Hematopoietic multipotent progenitor cell (in vitro differentiated cells): ENCODE measurements at regions not wholly inside any gene's neighbourhood (a gene's known extent, or its start where the extent isn't known, plus 50 kb on each side); places are given as distances from the start of the nearest gene placed in this dataset.
"Not testable (repeated sequence)": the region's sequence is repeated elsewhere in the genome, so short reads cannot be mapped to it uniquely, and the experiment has no call there.

Experiments
- DNase-seq, 3 donors: peaks; one replicate each; pipeline ENCODE4 v3.0.0-alpha.2; 2011 to 2015; ENCODE audit warnings: low read depth in 2 of 3, low spot score in 2 of 3

DNA sequence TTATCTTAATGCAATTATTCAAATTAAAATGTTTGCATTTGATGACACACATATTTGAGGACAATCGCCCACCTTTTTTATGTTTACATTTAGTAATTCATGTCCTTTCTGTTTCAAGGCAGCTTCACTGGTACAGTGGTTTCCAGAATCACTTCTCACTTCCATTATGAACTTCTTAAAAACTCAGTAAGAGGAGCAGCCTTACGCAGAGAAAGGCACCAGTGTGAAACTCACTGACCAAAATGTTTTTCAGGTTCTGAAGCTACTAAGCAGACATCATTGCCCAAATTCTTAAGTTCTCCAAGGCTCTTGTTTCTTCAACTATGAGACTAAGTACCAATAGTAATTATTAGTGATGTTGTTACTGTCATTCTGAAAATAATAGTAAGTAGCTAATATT lies 353.1 kb upstream of the CXADR start:
- DNase-seq, result no peak

DNA sequence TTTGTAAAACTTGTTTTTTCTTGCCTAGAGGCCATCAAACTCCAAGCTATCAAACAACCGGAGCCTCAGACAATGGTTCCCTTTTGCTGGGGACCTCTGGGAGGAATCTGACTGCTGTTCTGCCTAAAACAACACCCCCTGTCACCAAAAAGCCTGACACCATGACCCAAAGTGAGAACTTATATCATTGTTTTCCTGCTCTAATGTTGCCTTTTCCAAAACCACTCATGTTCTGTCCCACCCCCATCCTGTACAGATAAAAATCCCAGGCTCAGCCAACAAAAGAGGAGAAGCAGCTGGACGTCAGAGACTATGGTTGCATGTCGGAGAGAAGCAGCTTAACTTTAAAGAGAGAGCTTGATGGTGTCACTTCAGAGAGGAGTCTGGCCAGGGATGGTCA lies 327.2 kb upstream of the CXADR start:
- no peak for DNase-seq

DNA sequence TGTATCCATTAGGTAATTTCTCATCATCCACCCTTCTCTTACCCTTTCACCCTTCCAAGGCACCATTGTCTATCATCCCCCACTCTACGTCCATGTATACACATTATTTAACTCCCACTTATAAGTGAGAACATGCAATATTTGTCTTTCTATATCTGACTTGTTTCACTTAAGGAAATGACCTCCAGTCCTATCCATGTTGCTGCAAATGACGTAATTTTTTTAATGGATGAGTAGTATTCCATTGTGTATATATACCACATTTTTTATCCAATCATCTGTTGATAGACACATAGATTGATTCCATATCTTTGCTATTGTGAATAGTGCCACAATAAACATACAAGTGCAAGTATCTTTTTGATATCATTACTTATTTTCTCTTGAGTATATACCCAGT lies 322.9 kb upstream of the CXADR start:
- DNase-seq, result no peak

DNA sequence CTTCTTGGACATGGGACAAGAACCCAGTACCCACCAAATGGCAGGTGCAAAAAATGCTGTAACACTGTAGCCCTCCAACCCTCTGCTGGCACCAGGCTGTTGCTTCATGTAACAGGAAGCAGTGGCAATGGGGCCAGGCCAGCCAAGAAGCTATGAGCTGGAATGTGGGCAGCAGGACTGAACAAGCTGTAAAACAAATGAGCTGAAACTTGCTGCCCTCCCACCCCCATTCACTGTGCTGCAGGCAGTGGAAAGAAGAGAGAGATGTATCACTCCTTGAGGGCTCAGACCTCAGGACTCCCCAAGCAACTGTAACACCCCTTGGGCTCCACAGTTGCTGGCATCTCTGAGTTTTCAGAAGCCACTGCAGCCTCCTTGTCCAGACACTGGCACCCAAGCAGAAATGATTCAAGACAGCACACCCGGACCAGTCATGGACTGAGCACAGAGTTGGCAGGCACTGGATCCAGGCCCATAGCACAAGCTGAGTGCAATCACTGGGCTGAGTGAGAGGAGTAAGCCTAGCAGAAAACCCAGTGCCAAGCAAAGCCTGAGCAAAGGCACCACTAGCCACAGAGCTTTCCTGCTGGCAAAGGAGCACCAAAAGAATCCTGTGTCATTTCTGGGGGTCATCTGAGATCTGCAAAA lies 321.4 kb upstream of the CXADR start:
- no peak for DNase-seq

DNA sequence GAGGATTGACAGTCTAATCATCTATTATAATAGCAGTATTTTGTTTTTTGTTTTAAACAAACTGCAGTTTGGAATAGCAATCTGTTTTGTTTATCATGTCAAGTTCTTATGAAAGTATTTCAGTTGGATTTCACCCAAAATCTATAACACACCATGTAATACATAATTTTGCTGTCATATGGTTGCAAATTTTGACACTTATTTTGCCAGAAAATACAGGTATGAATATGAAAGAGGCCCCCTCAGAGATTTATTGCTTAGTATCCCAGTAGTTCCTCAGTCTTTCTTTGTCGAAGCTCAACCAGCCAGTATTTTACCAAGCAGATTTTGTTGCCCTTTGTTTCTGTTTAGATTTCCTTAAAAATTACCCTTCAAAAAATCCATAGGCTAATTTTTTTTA lies 317.5 kb upstream of the CXADR start:
- DNase-seq, result no peak

DNA sequence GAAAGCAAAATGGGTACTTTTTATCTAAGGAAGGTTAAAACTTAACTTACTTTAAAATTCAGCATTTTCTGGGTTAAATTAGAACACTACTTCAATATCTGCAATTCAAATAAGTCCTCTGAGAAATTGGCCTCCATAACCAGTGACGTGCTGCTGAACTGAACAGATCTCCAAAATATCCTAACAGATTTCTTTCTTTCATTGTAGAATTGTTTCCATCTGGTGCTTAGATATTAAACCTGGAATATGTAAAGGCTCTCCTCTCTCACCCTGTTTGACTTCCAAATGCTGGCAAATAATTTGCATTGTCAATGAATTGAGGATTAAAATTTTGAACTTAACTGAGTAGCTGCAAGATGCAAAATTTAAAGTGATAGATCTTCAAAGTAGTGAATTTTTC lies 316.9 kb upstream of the CXADR start:
- no peak for DNase-seq

DNA sequence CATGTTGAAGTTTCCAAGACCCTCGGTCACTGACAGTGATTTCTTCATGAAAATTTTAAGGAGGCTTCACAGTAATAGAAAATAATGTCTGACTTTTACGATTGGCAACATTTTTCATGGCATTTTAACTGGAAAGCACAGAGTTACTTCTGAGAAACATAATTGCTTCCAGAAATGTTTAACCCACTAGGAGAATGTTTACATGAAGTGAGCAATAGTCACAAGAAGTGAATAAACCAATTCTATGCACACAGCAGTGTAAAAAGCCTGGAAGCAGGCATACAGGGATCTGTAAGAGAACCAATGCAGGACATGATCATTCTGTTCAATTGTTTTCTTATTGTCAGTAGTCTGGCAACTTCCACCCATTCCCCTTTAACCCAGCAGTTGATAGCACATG lies 316.2 kb upstream of the CXADR start:
- DNase-seq, result no peak

DNA sequence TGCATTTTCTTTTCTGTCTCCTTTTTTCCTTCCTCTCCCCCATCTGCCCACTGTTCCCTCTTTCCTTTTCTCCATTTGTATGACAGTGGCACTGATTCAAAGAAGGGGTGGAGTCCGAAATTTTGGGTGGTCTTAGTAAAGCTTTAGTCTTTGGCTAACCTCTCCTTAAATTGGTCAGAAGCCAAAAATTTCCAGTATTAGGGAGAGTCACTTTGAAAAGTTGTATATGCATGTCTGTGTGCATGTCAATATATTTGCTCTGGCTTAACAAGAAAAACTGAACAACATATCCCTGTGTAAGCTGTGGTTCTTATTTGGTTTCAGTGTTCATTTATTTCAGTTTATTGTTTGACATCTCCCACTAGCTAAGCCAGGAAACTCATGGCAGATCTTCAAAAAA lies 314.8 kb upstream of the CXADR start:
- DNase-seq, result no peak

DNA sequence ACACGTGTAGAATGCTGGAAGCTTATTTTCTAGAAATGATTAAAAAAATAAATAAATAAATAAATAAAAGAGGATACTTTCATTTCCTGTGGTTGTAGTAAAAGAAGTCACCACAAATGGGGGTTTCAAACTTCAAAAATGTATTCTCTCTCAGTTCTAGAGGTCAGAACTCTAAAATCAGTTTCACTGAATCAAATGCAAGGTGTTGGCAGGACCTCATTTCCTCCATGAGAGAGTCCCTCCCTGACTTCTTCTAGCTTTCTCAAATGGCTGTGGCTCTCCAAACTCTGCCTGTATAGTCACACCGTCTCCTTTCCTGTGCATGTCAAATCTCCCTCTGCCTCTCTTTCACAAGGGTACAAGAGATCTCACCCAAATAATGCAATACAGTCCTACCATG lies 312.6 kb upstream of the CXADR start:
- DNase-seq, result no peak

DNA sequence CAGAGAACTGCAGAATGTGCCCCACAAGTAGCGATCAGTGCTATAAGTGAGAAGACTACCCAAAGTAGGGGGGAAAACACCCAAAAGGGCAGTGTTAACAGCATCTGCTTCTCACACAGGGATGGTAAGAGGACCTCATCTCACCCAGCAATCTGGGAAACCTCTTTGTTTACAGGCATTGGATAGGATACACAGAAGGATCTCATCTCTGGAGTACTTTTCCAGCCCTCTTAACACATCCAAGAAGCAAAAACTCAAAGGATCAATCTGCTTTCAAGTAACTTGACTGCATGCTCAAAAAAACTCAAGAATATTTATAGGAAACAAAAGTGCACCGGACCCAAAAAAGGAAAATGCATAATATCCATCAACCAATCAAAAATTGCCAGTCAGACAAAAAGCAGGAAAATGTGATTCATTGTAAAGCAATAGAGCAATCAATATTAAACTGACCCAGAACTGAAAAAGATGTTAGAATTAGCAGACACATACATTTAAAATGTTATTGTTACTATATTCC lies 311.0 kb upstream of the CXADR start:
- DNase-seq, result no peak

DNA sequence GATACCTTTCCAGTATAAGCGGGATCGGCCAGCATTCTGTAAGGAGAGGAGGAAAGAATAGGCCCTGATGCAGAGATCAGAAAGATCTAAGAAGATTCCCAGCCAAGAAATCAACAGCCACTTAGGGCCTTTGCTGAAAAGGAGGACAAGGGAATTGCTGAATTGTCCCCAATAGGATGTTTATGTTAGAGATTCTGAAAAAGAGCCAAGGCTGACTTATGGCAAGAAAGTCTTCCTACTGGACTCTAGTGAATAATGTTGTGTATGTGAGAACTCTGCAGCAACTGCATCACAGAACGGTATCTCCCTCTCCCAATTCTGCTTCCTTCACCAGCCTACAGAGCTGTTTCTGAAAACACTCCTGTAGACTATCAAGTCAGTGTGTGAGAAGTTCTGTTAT lies 298.0 kb upstream of the CXADR start:
- no peak for DNase-seq

DNA sequence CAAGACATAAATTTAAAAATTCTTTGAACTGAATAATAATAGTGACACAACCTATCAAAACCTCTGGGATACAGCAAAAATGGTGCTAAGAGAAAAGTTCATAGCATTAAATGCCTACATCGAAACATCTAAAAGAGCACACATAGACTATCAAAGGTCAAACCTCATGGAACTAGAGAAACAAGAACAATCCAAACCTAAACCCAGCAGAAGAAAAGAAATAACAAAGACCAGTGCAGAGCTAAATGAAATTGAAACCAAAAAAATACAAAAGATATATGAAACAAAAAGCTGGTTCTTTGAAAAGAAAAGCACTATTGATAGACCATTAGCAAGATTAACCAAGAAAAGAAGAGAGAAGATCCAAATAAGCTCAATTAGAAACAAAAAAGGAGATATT lies 293.8 kb upstream of the CXADR start:
- not testable (repeated sequence) for DNase-seq

DNA sequence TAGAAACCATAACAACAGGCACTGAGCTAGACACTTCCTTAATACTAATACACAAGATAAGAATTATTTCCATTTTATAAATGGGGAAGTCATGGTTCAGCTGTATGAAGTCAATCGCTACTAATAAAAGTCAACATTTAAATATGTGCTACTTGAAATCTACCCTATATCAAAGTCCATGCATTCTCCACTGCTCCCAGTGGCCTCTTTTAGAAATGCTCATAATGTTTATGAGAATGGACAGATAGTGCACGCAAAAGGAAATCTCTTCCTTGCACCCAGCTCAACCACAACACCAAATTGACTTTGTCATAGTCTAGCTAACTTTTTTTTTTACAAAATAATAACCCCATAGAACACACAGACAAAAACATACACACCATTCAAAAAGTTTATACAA lies 281.7 kb upstream of the CXADR start:
- DNase-seq, result no peak

DNA sequence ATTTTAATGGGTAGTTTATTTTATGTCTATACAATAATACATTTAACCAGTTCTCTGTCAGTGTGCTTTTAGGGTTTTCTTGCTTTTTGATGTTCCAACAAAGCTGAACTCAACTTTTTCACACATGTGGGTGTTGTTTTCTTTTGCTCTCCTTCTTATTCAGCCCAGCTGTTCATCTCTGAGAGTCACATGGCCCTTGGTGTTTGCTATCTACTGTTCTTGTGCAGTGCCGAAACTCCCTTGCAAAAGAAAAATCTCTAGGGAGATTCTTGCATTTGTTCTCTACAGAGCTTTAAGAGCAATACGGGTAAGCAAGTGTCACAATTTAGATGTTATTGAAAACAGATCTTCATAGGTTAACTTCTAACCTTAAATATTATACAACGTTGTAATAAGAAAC lies 281.1 kb upstream of the CXADR start:
- DNase-seq, result no peak

DNA sequence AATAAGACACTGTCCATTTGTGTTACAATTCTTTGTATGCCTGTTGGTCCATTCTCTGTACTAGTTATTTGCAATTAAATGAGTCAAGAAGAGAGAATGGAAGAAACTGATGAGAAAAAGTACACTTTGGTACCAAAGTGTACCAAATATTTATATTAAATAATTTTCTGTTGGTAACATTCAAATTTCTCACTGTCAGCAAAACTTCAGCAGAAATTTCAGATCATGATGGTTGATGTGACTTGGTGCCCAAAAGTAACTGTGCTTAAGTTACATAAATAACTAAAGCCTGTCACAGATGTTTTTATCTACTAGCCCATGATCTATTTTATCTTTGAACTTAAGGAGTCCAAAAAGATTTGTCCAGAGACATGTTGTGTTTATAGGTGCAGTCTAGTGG lies 274.4 kb upstream of the CXADR start:
- no peak for DNase-seq

DNA sequence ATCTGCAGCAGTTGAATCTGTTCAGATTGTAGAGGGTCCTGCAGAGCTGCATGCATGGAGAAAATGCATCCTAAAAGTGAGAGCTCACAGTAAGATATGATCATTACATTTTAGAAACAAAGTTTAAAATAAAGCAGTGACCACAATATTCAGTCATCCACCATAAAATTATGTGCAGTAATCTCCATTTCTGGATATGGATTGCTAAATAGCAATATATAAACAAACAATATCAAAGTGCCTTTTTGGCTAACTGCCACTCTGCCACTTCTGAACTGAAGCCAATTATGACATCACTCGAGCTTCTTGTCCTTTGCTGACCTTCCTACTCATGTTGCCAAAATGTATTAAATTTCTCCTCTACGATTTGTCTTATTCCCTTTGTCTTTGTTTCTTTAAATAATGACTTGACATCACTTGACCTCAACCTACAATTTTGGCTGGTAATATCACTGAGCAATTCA lies 262.0 kb upstream of the CXADR start:
- DNase-seq, result no peak

DNA sequence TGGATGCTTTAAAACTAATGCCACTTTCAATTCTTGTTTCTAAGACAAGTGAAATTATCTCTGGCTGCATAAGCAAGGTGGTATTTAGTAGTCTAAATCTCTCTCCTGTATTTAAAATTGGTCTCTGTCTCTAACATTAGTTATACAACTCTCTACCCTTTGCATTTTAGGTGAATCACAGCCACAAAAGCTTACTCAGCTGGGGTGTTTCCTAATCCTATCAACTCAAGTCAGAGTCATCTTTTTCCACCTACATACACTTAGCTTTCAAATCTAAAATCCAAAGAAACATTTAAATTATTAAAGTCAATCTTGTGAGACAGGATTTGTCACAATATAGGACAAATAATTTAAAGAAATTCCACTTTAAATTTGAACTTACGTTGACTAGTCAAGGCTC lies 255.1 kb upstream of the CXADR start:
- DNase-seq, result no peak

DNA sequence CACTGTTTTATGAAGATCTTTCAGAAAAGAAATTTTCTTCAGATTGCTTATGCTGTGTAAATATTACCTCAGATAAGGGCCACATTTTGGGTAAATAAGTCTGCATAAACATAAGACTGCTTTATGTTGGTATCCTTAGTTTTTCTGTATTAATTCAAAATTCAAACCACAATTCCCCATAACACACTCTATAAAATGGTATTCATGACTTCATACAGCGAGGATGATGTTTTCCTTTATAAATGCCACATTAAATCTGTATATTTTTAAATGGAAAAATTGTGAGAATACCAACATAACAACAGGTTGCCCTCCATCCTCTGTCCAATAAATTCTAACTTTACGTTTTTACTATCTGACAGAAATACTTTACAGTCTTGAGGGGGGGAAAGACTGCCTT lies 248.7 kb upstream of the CXADR start:
- DNase-seq, result no peak

DNA sequence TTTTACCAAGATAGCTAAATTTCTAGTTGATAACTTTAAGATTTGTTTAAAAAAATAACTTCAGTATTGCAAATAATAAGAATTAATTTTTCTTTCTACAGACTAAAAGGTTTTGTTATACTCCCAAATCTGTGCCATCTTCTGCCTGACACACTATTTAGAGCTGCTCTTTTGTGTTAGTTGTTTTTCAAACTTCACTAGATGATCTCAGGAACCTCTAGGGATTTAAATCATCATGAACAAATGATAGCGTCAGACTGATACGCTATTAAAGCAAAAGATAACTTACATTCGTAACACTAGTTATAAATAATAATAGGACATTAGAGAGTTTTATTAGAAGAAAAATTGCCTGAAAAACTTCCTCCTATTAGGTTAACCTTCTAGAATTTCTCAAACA lies 243.1 kb upstream of the CXADR start:
- no peak for DNase-seq

DNA sequence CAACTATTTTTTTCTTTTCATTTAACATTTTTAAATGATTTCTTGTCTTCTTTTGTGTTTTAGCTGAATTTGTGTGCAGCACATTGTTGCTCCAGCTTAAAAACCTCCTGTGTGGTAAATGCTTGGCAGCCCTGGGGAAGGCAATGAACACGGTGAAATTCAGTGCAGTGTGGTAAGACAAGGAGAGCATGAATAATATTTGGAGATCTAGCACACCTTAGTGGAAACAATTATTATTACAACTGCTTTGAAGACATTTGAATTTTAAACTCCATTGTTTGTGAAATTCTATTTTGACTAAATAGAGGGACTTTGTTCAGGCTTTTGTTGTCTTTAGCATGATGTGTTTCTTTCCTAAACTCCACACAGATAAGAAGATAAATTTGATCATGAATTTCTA lies 242.6 kb upstream of the CXADR start:
- DNase-seq, result peak in 2 of 3 donors; percentile 5 to 56

DNA sequence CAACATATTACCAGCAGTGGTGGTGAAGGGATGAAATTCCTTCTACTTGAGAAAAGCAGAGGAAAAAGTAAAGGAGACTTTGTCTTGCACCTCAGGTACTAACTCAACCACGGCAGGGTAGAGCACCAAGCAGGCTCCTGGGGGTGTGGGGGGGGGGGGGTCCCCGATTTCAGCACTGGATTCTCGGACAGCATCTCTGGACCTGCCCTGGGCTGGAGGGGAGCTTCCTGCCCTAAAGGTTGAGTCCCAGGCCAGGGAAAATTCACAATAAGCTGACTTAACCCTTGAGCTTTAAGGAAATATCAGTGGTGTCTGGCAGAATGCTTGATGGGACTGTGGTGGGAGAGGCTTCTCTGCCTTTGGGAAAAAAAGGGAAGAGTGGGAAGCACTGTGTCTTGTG lies 233.2 kb upstream of the CXADR start:
- DNase-seq, result no peak

DNA sequence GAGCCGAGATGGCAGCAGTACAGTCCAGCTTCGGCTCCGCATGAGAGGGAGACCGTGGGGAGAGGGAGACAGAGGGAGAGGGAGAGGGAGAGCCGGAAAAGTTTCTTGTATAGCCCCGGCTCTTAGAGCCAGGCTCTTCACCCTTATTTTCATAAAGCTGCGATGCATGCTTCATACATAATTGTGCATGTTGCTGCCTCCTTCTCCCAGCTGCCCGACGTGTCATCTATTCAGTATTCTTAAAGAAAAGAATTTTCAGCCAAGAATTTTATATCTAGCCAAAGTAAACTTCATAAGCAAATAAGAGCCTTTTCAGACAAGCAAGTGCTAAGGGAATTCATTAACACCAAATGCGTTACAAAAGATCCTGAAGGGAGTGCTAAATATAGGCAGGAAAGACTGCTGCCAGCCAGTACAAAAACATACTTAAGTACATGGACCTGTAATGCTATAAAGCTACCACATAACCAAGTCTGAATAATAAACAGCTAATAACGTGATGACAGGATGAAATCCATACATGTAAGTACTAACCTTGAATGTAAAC lies 219.8 kb upstream of the CXADR start:
- not testable (repeated sequence) for DNase-seq

DNA sequence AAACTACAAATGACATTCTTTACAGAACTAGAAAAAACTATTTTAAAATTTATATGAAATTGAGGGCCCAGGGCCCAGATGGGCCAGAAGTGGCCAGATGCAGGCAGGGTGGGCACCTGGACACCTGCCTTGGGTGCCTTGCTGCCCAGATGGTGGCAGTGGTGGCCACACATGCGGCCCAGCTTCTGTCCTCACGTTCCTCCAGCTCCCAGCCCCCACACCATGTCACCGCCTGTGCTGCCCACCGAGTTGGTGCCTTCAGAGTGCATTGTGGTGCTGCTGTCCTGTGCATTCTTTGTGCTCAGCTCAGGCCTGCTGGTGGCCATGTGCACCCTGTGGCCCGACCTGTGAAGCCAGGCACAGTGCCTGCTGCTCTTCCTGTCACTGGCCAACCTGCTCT lies 216.8 kb upstream of the CXADR start:
- DNase-seq, result no peak
